GM19463 (cell line): ENCODE measurements at regions not wholly inside any gene's neighbourhood (a gene's known extent, or its start where the extent isn't known, plus 50 kb on each side); places are given as distances from the start of the nearest gene placed in this dataset.

Experiments
- ATAC-seq: cut with Tn5 transposase; IDR thresholded peaks from one replicate; pipeline ENCODE4 v1.9.1; 2021; ENCODE audit warnings: mild to moderate bottlenecking, moderate library complexity; ENCODE audit not compliant: unreplicated experiment

DNA sequence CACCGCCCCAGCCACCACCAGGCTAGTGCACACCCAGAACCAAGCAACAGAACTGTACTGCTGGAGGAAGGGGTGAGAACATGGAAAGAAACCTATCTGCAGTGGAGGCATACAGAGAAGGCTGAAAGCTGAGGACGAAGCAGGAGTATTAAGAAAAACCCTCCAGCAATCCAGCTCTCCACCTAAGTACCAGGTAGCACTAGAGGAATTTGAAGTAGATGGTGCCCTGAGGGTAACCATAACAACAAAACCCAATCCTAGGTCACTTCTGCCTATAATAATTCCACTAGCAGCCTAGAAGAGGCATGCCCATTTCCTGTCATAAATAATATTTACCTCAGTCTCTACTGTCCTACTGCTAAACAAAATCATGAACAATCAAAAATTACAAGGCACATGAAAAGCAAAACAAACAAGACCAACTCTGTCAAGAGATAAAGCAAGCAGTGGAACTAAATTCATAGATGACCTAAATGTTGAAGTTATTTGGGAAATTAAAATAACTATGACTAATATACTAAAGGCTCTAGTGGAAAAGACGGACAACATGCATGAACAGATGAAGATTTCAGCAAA is 51.1 kb downstream of the HYCC1 start:
- no peak for ATAC-seq

DNA sequence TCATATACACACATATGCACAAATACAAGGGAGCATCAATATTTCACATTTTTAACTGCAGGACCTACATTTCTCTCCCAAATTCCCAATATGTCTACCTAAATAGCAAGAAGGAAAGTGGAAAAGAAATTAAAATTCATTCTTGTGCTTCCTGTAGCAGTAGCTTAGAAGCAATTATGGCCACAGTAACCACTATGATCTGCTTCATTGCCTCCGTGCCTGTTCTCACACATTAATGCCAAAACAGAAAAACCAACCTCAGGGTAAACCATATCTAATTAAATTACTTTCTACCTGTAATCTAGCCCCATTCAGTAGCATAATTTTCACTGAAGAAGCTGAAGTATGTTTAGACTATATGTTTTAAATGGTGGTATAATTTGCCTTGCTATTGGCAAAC is 55.2 kb downstream of the HYCC1 start:
- ATAC-seq = no peak

DNA sequence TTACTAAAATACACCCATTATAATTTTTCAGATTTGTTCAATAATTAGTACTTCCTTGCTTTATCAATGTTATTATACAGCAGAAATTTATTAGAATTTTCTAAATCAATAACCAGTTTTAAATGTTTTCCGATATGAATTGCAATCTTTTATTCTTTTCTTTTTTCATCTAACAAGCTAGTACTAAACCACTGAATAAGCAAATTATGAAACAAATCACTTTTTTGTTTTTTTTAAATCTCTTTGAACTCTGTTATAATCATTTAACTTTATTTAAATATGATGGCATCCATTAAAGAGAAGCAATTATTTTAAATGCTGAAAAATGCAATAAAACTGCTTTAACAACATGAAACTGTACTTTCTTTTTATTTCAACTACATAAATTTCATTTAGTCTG is 59.7 kb downstream of the HYCC1 start:
- no peak for ATAC-seq

DNA sequence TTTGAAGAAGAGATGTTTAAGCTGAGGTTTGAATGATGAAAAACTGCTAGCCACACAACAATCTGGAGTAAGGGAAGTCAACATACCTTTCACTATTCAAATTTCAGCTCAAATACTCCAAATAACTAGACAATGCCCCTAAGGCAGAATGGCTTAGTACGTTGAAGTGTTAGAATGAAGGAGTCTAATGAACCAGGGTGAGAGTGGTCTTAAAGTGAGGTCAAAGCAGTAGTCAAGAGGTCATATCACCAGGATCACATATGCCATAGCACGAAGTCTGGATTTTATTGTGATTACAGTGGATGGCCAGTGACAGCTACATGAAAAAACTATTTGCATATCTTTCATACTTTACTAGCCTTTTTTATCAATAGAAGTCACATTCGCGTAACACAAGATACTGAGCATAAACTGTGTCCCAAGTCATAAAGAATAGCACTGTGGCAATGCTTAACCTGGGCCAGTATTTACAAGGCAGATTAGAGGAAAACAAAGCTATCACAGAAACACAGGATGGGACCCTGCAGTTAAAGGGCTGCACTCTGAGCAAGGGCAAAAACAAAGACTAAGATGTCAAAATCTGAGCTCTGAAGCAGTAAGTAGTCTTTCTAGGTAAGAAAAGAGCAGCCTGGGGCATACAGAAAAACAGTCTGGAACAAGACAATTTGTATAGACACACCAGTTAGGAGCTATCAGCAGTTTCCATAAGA is 61.5 kb downstream of the HYCC1 start:
- no peak for ATAC-seq

DNA sequence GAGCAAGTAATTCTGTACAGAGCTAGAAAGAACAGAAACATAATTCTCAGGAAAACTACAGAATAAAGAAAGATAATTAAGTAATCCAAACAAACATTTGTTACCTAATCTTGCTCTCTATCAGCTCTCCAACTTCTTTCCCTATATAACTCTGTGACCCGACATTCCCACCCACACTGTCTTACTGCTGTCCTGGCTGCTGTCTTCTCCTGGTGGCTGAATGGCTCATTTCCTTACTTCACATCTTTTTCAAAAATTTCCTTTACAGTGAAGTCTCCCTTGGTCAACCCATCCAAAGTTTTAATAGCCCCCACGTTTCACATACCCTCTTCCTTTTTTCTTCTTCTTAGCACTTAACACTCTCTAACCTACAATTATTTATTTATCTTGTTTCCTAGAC is 64.0 kb downstream of the HYCC1 start:
- ATAC-seq = no peak

DNA sequence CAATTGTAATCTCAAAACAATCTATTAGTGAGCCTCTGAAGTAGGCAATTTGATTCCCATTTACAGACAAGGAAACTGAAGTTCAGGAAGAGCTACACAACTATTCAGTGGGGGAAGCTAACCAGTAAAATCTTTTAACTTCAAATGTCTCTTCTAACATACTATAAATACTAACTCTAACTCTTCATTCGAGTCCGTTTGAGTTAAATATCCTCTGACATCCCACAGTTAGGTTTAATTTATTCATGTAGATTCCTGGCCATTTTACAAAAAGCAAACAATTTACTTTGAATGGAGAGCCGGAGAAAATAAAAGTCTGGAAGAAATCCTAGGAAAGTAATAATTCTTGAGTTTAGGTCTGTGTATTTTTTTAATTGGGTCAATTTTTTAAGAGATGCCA is 64.7 kb downstream of the HYCC1 start:
- ATAC-seq = no peak

DNA sequence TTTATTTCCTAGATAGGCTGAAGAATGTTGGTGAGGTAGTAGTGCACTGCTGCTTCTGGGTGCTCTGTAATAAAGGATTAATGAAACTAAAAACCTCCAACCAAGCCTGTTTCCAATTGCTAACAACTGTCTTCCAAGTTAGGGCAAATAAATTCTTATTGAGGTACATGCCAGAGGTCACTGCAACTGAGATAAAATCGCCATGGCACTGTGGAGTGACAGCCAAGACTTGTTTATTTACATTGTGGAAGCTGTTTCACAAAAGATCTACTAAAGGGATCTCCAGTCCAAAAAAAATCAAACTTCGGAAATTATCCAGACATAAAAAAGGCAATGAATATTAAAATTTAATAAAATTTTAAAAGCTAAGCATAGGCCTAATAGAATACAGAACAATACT is 65.2 kb downstream of the HYCC1 start:
- no peak for ATAC-seq

DNA sequence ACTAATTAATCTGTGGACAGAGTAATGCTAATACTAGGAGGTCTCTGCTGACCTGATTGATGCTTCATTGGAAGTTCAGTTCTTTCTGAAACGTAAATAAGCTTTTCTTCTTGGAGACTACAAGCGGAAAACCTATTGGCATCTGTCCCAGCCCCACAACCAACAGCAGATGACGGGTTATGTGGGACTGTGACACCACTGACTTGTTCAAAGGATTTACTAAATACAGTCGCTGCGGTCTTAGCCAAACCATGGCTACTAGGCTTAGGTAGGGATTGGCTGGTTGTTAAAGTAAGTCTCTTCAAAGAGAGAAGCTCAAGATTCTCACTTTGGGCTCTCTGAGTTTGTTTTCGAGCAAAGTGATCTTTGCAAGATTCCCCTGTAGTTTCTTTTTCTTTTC is 68.3 kb downstream of the HYCC1 start:
- no peak for ATAC-seq

DNA sequence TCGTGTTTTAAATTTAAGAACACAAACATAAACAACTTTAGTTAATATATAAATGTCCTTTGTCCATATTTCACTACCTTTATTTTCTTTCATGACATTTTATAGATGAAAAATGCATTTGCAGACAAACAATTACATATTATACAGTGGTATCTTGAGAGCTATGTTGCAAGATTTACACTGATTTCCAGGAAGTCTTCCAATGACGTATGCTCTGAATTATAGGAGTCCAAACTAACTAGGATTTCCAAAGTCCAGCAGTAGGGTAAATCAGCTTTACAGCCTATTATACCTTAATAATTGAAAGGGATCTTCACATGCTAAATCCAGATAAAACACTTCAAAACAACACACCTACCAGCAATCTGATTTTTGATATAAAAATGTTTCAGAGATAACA is 69.4 kb downstream of the HYCC1 start:
- no peak for ATAC-seq

DNA sequence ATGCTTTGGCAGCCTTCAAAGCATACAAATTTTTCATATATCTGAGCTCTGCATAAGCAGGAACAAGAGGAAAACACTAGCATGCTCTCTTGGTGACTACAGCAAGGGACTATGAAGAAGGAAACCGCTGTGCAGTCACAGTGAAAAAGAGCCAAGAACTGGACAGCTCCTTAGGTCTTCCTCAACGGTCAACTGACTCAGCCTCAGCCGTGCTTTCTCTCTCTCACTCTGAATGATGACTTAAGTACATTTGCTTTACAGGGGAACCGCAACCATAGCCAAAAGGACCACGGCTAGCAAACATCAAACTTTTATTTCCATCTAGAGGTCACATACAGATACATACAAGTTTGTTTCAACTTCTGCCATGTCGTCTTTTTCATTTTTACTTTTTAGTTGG is 69.9 kb downstream of the HYCC1 start:
- ATAC-seq = no peak

DNA sequence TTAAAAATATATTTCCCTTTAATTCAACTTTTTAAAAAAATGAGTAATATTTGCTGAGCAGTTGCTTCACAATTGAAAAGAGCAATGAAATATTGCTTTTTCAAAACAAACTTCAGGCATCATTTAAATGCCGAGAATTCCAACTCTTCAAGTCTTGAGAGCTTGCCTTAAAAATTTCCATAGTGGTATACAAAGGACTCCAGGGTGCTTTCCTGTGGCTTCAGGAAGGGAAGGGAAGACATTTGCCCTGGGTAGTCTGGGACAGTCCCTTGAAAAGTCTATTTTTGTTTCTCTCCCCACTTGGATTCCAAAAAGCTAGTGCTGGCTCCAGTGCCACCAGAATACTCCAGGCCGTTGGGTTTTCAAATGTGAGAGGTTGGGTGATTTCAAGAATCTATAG is 71.7 kb downstream of the HYCC1 start:
- no peak for ATAC-seq

DNA sequence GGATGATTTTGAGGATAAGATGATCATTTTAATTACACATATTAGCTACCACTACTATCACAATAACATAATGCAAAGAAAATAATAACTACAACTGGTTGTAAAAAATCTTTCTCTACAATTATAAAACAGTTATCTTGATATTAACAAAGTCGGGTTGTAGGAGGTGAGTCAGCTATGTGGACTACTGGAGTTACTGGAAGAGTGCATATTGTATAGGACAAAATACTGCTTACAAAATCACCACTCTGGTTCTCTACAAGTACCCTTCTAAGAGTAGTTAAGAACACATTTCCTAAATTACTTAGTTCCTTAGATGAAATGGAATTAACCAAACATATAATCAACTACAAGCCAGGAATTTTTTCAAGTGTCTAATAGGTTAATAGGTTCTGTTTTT is 74.1 kb downstream of the HYCC1 start:
- ATAC-seq = no peak

DNA sequence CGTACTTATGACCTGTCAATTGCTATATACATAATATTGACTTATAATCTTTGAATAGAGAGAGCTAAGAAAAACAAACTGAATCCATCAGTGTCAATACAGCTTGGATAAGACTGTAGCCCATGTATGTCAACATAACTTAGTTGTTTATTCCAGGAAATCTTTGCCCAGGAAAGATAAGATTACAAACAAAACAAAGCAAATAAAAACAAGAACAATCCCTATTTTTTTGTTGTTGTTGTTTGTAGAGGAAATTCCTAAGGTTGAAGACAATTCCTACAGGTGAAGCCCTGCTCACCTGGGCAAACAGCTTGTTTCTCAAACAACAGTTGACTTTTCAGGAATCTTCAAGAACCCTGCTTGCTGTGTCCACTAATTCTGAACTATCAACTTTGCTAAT is 76.0 kb downstream of the HYCC1 start:
- ATAC-seq = no peak

DNA sequence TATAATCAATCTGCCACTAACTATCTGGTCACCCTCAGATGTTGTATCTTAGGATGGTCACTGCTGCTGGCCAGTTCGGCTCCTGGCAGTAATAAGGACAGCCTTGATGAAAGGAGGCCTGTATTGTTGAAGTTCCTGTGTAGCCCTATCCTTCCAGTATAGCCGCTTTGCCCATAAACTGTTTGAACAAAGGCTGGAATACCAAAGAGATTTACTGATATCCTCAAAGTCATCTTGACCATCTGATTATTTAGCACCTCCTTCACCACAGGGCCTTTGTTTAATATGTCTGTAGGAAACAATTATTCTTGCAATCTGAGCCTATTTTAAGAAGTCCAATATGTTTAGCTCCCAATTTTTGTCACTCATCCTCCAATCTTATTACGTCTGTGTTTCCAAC is 77.7 kb downstream of the HYCC1 start:
- no peak for ATAC-seq

DNA sequence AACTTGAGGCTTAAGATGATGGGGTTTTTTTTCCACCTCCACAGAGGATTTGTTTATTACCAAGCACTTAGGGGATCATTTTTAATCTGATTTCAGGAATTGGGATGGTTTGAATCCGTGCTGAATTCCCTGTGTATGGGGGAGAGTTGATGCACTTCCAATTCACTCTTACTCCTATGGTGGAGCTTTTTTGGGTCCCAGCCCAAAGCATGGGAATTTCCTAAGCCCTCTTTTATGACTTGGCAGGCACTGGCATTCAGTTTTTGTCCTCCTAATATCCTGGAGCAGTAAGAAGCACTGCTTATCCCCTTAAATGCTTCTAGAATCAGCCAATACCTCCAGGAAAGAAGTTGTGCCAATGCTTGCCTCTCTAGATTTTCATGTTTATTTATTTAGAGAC is 78.7 kb downstream of the HYCC1 start:
- no peak for ATAC-seq

DNA sequence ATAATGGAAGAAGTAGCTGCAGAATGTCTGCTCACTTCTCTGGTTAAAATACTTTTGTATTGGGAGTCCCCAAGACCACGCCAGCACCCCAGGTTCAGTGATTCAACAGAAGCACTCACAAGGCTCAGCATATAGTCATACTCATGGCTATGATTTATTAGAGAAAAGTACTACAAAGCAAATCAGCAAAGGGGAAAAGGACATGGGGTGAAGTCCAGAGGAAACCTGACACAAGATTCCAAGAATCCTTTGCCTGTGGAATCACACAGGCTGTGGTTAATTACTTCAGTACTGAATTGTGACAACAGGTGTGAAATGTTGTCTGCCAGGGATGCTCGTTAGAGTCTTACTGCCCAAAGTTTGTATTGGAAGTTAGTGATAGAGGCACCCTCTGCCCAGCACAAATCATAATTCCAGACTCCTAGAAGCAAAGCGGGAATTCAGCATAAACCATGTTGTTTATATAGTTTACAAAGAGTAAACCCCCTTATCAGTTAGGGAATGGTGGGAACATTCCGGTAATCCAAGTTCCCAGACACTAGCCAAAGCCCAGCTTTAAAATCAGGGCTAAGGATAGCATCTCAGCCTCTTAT is 79.4 kb downstream of the HYCC1 start:
- no peak for ATAC-seq

DNA sequence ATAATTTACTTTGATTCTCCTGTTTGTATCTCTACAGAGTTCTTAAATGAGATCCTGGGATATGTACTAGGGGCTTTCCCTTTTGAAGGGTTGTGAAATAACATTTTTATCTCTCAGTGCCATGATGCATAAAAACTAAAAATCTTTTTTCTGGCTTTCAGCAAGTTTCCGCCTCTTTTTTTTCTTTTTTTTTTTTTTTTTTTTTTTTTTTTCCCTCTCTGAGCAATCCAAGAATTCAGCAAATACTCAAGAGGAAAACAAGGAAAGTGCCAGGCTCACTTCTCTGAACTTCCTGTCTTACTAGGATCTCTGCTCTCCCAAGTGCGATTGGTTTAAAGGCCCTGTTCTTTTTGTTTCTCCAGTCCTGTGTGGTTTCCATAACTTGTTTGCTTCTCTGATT is 79.9 kb downstream of the HYCC1 start:
- no peak for ATAC-seq

DNA sequence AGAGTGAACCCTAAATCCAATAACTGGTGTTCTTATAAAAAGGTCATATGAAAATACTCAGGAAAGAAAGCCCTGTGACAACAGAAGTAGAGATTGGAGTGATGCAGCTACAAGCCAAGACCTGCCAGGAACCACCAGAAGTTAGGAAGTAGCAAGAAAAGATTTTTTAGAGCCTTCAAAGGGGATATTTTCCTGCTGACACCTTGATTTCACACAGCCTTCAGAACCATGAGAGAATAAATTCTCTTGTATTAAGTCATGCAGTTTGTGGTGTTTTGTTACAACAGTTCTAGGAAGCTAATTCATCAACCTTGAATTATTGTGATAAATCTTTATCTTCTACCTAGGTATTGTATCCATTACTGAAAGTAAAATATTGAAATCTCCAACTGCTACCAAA is 81.0 kb downstream of the HYCC1 start:
- no peak for ATAC-seq

DNA sequence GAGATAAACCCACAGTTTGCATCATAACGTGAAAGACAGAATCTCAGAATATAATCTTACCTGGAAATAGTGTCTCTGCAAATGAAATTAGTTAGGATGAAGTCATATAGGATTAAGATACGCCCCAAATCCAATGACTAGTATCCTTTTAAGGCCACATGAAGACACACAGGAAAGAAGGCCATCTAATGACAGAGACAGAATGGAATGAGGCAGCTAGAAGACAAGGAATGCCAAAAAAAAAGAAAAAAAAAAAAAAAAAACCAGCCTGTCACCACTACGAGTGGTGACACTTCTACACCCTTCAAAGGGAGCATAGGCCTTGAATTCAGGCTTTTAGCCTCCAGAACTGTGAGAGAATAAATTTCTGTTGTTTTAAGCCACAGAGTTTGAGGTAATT is 82.9 kb downstream of the HYCC1 start:
- ATAC-seq = no peak

DNA sequence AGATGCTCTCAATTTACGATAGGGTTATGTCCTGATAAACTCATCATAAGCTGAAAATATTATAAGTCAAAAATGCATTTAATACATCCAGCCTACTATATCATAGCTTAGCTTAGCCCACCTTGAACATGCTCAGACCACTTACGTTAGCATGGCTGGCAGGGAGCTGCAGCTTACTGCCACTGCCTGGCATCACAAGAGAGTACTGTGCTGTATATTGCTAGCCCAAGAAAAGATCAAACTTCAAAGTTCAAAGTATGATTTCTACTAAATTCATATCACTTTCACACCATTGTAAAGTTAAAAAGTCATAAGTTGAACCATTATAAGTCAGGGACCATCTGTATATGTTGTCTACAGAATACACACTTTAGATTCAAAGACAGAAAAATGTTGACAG is 91.6 kb downstream of the HYCC1 start:
- no peak for ATAC-seq

DNA sequence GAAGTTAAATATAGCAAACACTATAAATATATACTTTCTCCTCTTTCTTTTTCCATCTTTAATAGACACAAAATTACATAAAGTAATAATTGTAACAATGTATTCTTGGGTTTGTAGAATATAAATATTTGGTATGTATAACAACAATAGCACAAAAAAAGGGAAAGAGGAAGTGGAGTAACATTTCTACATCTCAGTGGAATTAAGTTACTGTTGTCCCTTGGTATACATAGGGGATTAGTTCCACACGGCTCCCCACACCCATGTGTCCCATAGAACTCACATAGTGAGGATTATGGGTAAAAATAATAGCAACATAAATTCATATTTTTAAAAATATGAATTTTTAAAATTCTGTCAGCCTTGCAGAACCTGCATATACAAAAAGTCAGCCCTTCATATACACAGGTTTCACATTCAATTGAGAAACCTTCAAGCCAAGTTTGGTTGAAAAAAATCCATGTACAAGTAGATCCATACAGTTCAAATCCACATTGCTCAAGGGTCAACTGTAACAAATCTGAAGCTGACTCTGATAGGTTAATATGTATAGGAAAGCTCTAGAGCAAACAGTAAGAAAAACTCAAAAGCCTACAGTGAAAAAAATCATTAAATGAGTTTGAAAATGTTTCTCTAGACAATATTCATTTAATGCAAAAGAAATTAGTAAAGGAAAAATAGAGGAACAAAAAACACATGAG is 92.4 kb downstream of the HYCC1 start:
- no peak for ATAC-seq

DNA sequence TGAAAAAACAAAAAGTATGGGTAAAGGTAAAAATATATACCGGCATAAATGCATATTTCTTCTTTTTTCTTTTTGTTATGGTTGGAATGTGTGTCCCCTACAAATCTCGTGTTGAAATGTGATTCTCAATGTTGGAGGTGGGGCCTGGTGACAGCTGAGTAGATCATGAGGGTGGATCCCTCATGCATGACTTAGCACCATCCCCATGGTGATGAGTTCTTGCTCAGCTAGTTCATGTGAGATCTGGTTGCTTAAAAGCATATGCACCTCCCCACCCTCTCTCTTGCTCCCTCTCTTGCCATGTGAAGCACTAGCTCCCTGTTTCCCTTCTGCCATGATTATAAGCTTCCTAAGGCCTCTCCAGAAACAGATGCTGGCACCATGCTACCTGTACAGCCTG is 93.3 kb downstream of the HYCC1 start:
- no peak for ATAC-seq
